ENCODE measurements at regions not wholly inside any gene's neighbourhood (a gene's known extent, or its start where the extent isn't known, plus 50 kb on each side); places are given as distances from the start of the nearest gene placed in this dataset.

GRCh38 chr14:80446356-80446755, 235.1 kb upstream of the DIO2 start:
- no peak for DNase-seq

GRCh38 chr14:80445605-80446004, 234.3 kb upstream of the DIO2 start:
- no peak for DNase-seq

GRCh38 chr14:80434574-80435321, 223.4 kb upstream of the DIO2 start:
- no peak for DNase-seq

- no peak for DNase-seq
Measured at GRCh38 chr14:80433811-80434210, 222.5 kb upstream of the DIO2 start.

GRCh38 chr14:80428671-80429070, 217.4 kb upstream of the DIO2 start:
- no peak for DNase-seq

- no peak for DNase-seq
Measured at GRCh38 chr14:80428171-80428570, 216.9 kb upstream of the DIO2 start.

GRCh38 chr14:80427101-80427500, 215.8 kb upstream of the DIO2 start:
- no peak for DNase-seq

- DNase-seq: no peak
Measured at GRCh38 chr14:80426683-80427082, 215.4 kb upstream of the DIO2 start.

- DNase-seq: no peak
Measured at GRCh38 chr14:80425686-80426085, 214.4 kb upstream of the DIO2 start.

GRCh38 chr14:80419769-80420168, 208.5 kb upstream of the DIO2 start:
- no peak for DNase-seq

GRCh38 chr14:80419345-80419744, 208.0 kb upstream of the DIO2 start:
- no peak for DNase-seq

- no peak for DNase-seq
Measured at GRCh38 chr14:80415636-80416035, 204.3 kb upstream of the DIO2 start.

- no peak for DNase-seq
Measured at GRCh38 chr14:80414080-80414479, 202.8 kb upstream of the DIO2 start.

- DNase-seq: no peak
Measured at GRCh38 chr14:80404413-80404812, 193.1 kb upstream of the DIO2 start.

GRCh38 chr14:80403036-80403435, 191.7 kb upstream of the DIO2 start:
- DNase-seq: no peak

- no peak for DNase-seq
Measured at GRCh38 chr14:80395031-80395430, 183.7 kb upstream of the DIO2 start.

- DNase-seq: no peak
Measured at GRCh38 chr14:80393766-80394165, 182.5 kb upstream of the DIO2 start.

GRCh38 chr14:80390906-80391305, 179.6 kb upstream of the DIO2 start:
- DNase-seq: no peak

GRCh38 chr14:80388980-80389711, 177.8 kb upstream of the DIO2 start:
- DNase-seq: no peak

- DNase-seq: no peak
Measured at GRCh38 chr14:80387563-80387981, 176.3 kb upstream of the DIO2 start.

- no peak for DNase-seq
Measured at GRCh38 chr14:80385336-80385735, 174.0 kb upstream of the DIO2 start.

- no peak for DNase-seq
Measured at GRCh38 chr14:80383223-80383622, 171.9 kb upstream of the DIO2 start.

- no peak for DNase-seq
Measured at GRCh38 chr14:80381807-80382363, 170.6 kb upstream of the DIO2 start.

GRCh38 chr14:80379035-80379434, 167.7 kb upstream of the DIO2 start:
- no peak for DNase-seq
